H1 (cell line): ENCODE measurements at regions not wholly inside any gene's neighbourhood (a gene's known extent, or its start where the extent isn't known, plus 50 kb on each side); places are given as distances from the start of the nearest gene placed in this dataset.

Source experiments
- CHD2 ChIP-seq: IDR thresholded peaks from 2 replicates; pipeline ENCODE4 v1.6.1; 2012; ENCODE audit warnings: low read length, improper control_type of control experiment
- FOSL1 ChIP-seq: IDR thresholded peaks from 2 replicates; pipeline ENCODE4 v1.6.1; 2011; ENCODE audit warnings: mild to moderate bottlenecking, low read depth, low read length, moderate library complexity; ENCODE audit not compliant: insufficient read depth
- GTF2F1 ChIP-seq: IDR thresholded peaks from 2 replicates; pipeline ENCODE4 v1.6.1; 2012; ENCODE audit warnings: low read depth, low read length, improper control_type of control experiment, borderline replicate concordance
- HDAC2 ChIP-seq, 2 experiments: fragments of 300-600 bp in 1 of 2; sonication (generic) in 1 of 2; IDR thresholded peaks; 2 replicates each; pipeline ENCODE4 v1.6.1; 2011 to 2012; ENCODE audit warnings: low read depth in 2 of 2, low read length in 2 of 2, mild to moderate bottlenecking in 2 of 2, moderate library complexity in 2 of 2, borderline replicate concordance in 1 of 2, inconsistent platforms in 1 of 2
- POLR2AphosphoS5 ChIP-seq: IDR thresholded peaks from 2 replicates; pipeline ENCODE4 v1.6.1; 2011; ENCODE audit warnings: low read depth, low read length
- SP2 ChIP-seq: IDR thresholded peaks from 2 replicates; pipeline ENCODE4 v1.6.1; 2012; ENCODE audit warnings: mild to moderate bottlenecking, low read length, inconsistent platforms
- SP4 ChIP-seq: IDR thresholded peaks from 2 replicates; pipeline ENCODE4 v1.6.1; 2012; ENCODE audit warnings: low read length, inconsistent platforms
- TAF7 ChIP-seq: optimal IDR thresholded peaks from 2 replicates; pipeline ENCODE3; 2011; ENCODE audit warnings: low read depth, mild to moderate bottlenecking, inconsistent platforms, low read length, moderate library complexity, borderline replicate concordance
- TF ChIP-seq, protein P1 (sequence below): fragments of 300-600 bp; sonication (generic); IDR thresholded peaks from 2 replicates; pipeline ENCODE4 v1.7.1; 2012; ENCODE audit warnings: low read length, moderate library complexity, mild to moderate bottlenecking, inconsistent platforms; ENCODE audit not compliant: insufficient replicate concordance

DNA sequence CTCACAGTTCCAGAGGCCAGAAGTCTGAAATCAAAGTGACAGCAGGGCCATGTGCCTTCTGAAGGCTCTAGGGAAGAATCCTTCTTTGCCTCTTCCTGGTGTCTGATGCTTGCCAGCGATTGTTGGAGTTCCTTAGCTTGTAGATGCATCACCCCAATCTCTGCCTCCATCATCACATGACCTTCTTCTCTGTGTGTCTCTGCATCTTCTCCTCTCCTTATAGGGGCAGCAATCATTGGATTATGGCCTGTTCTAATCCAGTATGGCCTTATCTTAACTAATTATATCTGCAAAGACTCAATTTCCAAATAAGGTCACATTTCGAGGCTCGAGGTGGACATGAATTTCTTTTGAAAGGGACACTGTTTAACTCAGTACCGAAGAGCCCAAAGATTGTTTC lies 71.7 kb upstream of the RAI2 start (continued):
- TF ChIP-seq, protein P1, sequence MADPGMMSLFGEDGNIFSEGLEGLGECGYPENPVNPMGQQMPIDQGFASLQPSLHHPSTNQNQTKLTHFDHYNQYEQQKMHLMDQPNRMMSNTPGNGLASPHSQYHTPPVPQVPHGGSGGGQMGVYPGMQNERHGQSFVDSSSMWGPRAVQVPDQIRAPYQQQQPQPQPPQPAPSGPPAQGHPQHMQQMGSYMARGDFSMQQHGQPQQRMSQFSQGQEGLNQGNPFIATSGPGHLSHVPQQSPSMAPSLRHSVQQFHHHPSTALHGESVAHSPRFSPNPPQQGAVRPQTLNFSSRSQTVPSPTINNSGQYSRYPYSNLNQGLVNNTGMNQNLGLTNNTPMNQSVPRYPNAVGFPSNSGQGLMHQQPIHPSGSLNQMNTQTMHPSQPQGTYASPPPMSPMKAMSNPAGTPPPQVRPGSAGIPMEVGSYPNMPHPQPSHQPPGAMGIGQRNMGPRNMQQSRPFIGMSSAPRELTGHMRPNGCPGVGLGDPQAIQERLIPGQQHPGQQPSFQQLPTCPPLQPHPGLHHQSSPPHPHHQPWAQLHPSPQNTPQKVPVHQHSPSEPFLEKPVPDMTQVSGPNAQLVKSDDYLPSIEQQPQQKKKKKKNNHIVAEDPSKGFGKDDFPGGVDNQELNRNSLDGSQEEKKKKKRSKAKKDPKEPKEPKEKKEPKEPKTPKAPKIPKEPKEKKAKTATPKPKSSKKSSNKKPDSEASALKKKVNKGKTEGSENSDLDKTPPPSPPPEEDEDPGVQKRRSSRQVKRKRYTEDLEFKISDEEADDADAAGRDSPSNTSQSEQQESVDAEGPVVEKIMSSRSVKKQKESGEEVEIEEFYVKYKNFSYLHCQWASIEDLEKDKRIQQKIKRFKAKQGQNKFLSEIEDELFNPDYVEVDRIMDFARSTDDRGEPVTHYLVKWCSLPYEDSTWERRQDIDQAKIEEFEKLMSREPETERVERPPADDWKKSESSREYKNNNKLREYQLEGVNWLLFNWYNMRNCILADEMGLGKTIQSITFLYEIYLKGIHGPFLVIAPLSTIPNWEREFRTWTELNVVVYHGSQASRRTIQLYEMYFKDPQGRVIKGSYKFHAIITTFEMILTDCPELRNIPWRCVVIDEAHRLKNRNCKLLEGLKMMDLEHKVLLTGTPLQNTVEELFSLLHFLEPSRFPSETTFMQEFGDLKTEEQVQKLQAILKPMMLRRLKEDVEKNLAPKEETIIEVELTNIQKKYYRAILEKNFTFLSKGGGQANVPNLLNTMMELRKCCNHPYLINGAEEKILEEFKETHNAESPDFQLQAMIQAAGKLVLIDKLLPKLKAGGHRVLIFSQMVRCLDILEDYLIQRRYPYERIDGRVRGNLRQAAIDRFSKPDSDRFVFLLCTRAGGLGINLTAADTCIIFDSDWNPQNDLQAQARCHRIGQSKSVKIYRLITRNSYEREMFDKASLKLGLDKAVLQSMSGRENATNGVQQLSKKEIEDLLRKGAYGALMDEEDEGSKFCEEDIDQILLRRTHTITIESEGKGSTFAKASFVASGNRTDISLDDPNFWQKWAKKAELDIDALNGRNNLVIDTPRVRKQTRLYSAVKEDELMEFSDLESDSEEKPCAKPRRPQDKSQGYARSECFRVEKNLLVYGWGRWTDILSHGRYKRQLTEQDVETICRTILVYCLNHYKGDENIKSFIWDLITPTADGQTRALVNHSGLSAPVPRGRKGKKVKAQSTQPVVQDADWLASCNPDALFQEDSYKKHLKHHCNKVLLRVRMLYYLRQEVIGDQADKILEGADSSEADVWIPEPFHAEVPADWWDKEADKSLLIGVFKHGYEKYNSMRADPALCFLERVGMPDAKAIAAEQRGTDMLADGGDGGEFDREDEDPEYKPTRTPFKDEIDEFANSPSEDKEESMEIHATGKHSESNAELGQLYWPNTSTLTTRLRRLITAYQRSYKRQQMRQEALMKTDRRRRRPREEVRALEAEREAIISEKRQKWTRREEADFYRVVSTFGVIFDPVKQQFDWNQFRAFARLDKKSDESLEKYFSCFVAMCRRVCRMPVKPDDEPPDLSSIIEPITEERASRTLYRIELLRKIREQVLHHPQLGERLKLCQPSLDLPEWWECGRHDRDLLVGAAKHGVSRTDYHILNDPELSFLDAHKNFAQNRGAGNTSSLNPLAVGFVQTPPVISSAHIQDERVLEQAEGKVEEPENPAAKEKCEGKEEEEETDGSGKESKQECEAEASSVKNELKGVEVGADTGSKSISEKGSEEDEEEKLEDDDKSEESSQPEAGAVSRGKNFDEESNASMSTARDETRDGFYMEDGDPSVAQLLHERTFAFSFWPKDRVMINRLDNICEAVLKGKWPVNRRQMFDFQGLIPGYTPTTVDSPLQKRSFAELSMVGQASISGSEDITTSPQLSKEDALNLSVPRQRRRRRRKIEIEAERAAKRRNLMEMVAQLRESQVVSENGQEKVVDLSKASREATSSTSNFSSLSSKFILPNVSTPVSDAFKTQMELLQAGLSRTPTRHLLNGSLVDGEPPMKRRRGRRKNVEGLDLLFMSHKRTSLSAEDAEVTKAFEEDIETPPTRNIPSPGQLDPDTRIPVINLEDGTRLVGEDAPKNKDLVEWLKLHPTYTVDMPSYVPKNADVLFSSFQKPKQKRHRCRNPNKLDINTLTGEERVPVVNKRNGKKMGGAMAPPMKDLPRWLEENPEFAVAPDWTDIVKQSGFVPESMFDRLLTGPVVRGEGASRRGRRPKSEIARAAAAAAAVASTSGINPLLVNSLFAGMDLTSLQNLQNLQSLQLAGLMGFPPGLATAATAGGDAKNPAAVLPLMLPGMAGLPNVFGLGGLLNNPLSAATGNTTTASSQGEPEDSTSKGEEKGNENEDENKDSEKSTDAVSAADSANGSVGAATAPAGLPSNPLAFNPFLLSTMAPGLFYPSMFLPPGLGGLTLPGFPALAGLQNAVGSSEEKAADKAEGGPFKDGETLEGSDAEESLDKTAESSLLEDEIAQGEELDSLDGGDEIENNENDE: no peak
- TF ChIP-seq FOSL1 (no peak), SP2 (no peak), POLR2AphosphoS5 (no peak), HDAC2 (IDR thresholded peaks at IDR 0.05; ENCODE audit: borderline replicate concordance in 1 of 2, low read depth in 2 of 2, low read length in 2 of 2) (no peak), TAF7 (no peak), CHD2 (no peak), SP4 (no peak), GTF2F1 (no peak)
